NCI-H2107 treated with DMSO at 0.1 percent for 48 hours (cell line): ENCODE measurements at regions not wholly inside any gene's neighbourhood (a gene's known extent, or its start where the extent isn't known, plus 50 kb on each side); places are given as distances from the start of the nearest gene placed in this dataset.

ENCODE experiments used
- DNase-seq: peaks from one replicate; lab custom pipeline; 2025; ENCODE audit not compliant: unreplicated experiment; lab: John Stamatoyannopoulos, UW

- no peak for DNase-seq
Observed at GRCh38 chr21:21715266-21715969, 717.2 kb downstream of the NCAM2 start.

DNA sequence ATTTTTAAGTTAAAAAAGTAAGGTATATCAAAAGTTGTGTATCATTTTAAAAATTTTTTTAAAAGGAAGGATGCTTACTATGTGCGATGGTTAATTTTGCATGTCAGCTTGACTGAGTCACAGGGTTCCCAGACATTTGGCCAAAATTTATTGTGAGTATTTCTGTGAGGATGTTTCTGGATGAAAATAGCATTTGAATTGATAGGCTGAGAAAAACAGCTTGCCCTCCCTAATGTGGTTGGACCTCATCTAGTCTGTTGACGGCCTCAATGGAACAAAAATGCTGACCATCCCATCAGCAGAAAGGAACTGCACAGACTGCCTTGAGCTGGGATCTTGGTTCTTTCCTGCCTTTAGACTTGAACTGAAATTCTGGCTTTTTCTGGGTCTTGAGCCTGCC lies 724.5 kb downstream of the NCAM2 start:
- no peak for DNase-seq

DNA sequence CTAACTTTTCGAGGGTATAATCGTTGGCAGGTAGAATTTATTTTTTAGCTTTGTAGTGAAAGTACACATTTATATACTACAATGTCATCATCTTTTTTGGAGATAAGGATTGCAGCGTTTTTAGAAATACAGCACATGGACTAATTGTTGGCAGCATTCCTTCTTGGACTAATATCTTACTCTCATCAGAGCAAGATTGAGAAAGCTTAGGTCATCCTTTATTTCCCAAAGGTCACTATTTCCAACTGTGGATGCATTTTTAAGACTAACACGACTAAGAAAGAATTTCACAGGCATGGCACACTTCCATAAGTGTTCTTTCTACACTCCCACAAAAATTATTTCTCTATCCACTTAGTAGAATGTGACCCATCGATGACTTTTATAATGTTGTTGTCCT lies 732.3 kb downstream of the NCAM2 start:
- no peak for DNase-seq

DNA sequence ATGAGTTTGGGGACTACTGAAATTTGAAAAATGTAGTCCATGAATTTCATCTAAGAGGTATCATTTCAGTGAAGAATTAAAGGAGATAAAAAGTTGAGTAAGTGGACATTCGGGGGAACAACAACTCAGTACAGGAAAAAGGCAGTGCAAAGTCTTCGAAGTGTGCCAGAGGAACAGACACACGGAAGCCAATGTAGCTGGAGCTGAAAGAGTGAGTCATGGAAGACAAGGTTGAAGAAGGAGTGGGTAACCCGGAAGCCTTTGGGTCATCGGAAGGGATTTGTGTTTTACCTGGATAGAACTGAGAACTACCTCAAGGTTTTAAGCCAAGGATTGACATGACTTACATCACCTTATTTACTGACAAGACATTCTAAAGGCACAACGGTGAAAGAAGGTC lies 733.4 kb downstream of the NCAM2 start:
- DNase-seq: no peak

DNA sequence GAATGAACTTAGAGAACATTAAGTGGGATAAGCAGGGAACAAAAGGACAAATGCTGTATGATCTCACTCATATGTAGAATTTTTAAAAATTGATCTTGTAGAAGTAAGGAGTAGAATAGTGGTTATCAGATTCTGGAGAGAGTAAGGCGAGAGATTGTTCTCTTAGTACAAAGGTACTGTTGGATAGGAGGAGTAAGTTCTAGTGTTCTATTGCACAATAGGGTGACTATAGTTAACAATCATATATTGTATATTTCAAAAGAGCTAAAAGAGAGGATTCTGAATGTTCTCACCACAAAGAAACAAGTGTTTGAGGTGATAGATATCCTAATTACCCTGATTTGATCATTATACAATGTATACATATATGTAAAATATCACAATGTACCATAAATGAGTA lies 735.9 kb downstream of the NCAM2 start:
- DNase-seq: no peak

DNA sequence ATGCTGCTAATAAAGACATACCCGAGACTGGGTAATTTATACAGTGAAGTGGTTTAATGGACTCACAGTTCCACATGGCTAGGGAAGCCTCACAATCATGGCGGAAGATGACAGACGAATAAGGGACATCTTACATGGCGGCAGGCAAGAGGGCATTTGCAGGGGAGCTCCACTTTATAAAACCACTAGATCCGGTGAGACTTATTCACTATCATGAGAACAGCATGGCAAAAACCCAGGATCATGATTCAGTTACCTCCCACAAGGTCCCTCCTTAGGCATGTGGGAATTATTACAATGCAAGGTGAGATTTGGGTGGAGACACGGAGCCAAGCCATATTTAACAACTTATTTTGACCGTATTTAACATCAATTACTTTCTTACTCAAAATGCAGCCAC lies 739.0 kb downstream of the NCAM2 start:
- no peak for DNase-seq

DNA sequence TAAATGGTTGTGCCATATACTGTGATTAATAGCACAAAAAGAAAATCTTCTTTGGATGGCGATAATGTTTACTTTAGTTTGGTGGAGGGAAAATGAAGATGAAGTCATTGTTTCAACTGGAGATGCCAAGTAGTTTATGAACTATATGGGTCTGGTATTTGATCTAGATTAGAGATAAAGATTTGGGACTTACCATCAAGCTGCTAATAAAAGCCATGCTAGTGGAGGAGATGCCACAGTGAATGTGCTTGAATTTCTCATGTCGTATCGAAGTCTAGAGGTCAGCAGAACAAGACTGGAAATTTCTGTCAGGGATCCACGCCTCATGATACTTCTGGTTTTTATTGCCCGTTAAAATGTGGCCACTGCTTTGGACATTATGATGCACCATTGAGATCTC lies 742.0 kb downstream of the NCAM2 start:
- DNase-seq: no peak

- DNase-seq: no peak
Observed at GRCh38 chr21:21750124-21750825, 752.1 kb downstream of the NCAM2 start.

GRCh38 chr21:21751286-21751685 lies 753.1 kb downstream of the NCAM2 start:
- no peak for DNase-seq

- DNase-seq: no peak
Observed at GRCh38 chr21:21762855-21763254, 764.6 kb downstream of the NCAM2 start.

GRCh38 chr21:21764281-21764680 lies 766.1 kb downstream of the NCAM2 start:
- no peak for DNase-seq

- DNase-seq: no peak
Observed at GRCh38 chr21:21767276-21767675, 769.1 kb downstream of the NCAM2 start.

GRCh38 chr21:21788591-21788990 lies 790.4 kb downstream of the NCAM2 start:
- DNase-seq: no peak

- DNase-seq: no peak
Observed at GRCh38 chr21:21801921-21802320, 803.7 kb downstream of the NCAM2 start.

- DNase-seq: no peak
Observed at GRCh38 chr21:21806711-21807597, 808.7 kb downstream of the NCAM2 start.

DNA sequence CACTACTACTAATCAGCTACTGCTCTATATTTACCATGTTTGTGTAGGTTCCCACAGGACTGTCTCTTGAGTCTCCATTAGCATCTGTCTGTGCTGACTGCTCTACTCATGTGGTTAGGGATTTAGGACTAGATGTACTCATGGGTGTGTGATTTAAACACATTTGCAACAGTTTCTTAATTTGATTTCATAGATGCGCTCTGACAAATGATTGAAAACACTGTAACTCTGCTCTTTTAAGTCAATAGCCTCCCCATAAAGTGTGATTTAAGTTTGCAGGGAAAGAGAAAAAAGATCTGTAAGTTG lies 809.3 kb downstream of the NCAM2 start:
- DNase-seq: no peak

- DNase-seq: no peak
Observed at GRCh38 chr21:21813289-21813688, 815.1 kb downstream of the NCAM2 start.

GRCh38 chr21:21813934-21814333 lies 815.7 kb downstream of the NCAM2 start:
- DNase-seq: no peak

DNA sequence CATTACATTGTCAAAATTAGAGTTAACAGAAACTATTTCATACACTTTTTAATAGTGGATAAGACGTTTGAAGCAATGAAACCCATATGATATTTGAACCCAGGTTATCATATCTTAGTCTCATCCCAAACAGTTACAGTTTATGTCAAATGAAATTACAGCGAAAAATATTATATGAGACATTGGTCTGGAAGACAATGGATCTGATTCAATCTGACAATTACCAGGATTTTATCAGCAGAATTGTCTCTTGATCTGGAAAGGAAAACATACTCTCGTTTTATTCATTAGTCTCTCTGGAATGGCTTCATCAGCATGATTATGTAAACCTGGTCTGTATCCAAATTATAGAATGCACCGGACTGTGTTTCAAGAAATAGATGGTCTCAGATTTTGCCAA lies 818.6 kb downstream of the NCAM2 start:
- DNase-seq: no peak

- no peak for DNase-seq
Observed at GRCh38 chr21:21818898-21819297, 820.7 kb downstream of the NCAM2 start.

DNA sequence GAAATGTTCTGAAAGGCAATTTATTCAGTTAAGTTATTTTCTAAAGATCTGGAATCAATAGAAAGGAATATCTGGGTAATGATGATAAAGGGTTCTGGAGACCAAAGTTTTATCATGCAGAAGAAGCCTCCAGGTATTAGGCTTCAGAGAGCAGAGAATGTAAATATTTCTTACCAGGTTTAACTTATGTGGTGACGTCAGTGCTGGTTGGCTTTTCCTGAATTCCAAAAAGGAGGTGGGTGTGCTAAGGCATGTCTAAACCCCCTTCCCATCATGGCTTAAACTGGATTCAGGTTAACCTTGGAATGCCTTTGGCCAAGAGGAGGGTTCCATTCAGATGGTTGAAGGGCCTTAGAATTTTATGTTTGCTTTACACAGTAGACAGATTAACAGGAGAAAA lies 829.9 kb downstream of the NCAM2 start:
- no peak for DNase-seq

DNA sequence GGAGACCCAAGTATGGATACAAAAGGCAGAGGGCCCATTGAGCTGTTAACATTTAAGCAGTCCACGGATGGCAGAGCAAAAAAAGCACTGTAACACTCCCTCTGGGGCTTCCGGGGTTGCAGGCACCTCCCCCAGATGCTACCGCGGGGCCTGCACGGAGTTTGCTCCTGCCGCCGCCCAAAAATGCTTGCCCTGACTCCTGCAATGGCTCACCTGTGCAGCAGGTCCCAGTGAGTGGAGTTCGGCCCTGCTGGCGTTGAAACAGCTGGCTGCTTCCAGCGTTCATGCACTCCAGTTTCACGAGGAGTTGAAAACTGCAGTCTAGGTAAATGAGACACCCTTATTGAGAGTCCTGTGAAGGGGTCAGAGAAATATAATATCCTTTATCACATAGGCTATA lies 832.8 kb downstream of the NCAM2 start:
- DNase-seq: no peak
